HT1080 (cell line): ENCODE measurements at regions not wholly inside any gene's neighbourhood (a gene's known extent, or its start where the extent isn't known, plus 50 kb on each side); places are given as distances from the start of the nearest gene placed in this dataset.
A peak's percentile ranks its signal among the peaks of the same experiment; 100 is the strongest.

ENCODE experiments used
- DNase-seq: peaks from one replicate; pipeline ENCODE4 v3.0.0-alpha.2; 2015; ENCODE audit warnings: low read depth

GRCh38 chr4:166481055-166481454 is 608.0 kb downstream of the TLL1 start:
- DNase-seq: peak; percentile 29

- DNase-seq: no peak
Observed at GRCh38 chr4:166481739-166482138, 608.7 kb downstream of the TLL1 start.

- DNase-seq: no peak
Observed at GRCh38 chr4:166482758-166483157, 609.7 kb downstream of the TLL1 start.

- no peak for DNase-seq
Observed at GRCh38 chr4:166491635-166492034, 618.6 kb downstream of the TLL1 start.

- peak; percentile 50 for DNase-seq
Observed at GRCh38 chr4:166493924-166494345, 620.9 kb downstream of the TLL1 start.

- DNase-seq: no peak
Observed at GRCh38 chr4:166498546-166498945, 625.5 kb downstream of the TLL1 start.

GRCh38 chr4:166499820-166500219 is 626.8 kb downstream of the TLL1 start:
- DNase-seq: peak; percentile 17

- no peak for DNase-seq
Observed at GRCh38 chr4:166501941-166502382, 628.9 kb downstream of the TLL1 start.

GRCh38 chr4:166502660-166503059 is 629.6 kb downstream of the TLL1 start:
- DNase-seq: no peak

GRCh38 chr4:166506051-166506450 is 633.0 kb downstream of the TLL1 start:
- DNase-seq: no peak

GRCh38 chr4:166512267-166512666 is 639.2 kb downstream of the TLL1 start:
- no peak for DNase-seq

- no peak for DNase-seq
Observed at GRCh38 chr4:166518315-166518714, 645.3 kb downstream of the TLL1 start.

GRCh38 chr4:166518776-166519175 is 645.7 kb downstream of the TLL1 start:
- no peak for DNase-seq

GRCh38 chr4:166519774-166520173 is 646.7 kb downstream of the TLL1 start:
- DNase-seq: no peak

- DNase-seq: peak; percentile 60
Observed at GRCh38 chr4:166527500-166527899, 654.5 kb downstream of the TLL1 start.

- no peak for DNase-seq
Observed at GRCh38 chr4:166531703-166532102, 658.7 kb downstream of the TLL1 start.

- DNase-seq: no peak
Observed at GRCh38 chr4:166535865-166536264, 662.8 kb downstream of the TLL1 start.

- DNase-seq: peak; percentile 14
Observed at GRCh38 chr4:166538491-166539005, 665.5 kb downstream of the TLL1 start.

- no peak for DNase-seq
Observed at GRCh38 chr4:166546009-166546408, 673.0 kb downstream of the TLL1 start.

GRCh38 chr4:166577639-166578038 is 656.7 kb downstream of the SPOCK3 start:
- no peak for DNase-seq

- no peak for DNase-seq
Observed at GRCh38 chr4:166585491-166585890, 648.8 kb downstream of the SPOCK3 start.

- peak; percentile 51 for DNase-seq
Observed at GRCh38 chr4:166594326-166594946, 639.9 kb downstream of the SPOCK3 start.

GRCh38 chr4:166600264-166600663 is 634.0 kb downstream of the SPOCK3 start:
- no peak for DNase-seq
